ENCODE measurements at regions not wholly inside any gene's neighbourhood (a gene's known extent, or its start where the extent isn't known, plus 50 kb on each side); places are given as distances from the start of the nearest gene placed in this dataset.
"Not testable (repeated sequence)": the region's sequence is repeated elsewhere in the genome, so short reads cannot be mapped to it uniquely, and the experiment has no call there.

GRCh38 chr12:82596483-82596882 lies 90.2 kb upstream of the TMTC2 start:
- Mint-ChIP-seq H3K4me1 (ENCODE audit: low read depth) (peaks cover 6% of the 10 kb centered on the region), H3K36me3 (ENCODE audit: insufficient read depth) (no peaks in the 10 kb centered on the region), H3K27me3 (no peaks in the 10 kb centered on the region), H3K4me3 (ENCODE audit: low read depth) (no peak overlapping the region), H3K9me3 (ENCODE audit: low read depth) (peaks cover 4% of the 10 kb centered on the region), H3K27ac (no peak overlapping the region)
- TF ChIP-seq, protein P1, sequence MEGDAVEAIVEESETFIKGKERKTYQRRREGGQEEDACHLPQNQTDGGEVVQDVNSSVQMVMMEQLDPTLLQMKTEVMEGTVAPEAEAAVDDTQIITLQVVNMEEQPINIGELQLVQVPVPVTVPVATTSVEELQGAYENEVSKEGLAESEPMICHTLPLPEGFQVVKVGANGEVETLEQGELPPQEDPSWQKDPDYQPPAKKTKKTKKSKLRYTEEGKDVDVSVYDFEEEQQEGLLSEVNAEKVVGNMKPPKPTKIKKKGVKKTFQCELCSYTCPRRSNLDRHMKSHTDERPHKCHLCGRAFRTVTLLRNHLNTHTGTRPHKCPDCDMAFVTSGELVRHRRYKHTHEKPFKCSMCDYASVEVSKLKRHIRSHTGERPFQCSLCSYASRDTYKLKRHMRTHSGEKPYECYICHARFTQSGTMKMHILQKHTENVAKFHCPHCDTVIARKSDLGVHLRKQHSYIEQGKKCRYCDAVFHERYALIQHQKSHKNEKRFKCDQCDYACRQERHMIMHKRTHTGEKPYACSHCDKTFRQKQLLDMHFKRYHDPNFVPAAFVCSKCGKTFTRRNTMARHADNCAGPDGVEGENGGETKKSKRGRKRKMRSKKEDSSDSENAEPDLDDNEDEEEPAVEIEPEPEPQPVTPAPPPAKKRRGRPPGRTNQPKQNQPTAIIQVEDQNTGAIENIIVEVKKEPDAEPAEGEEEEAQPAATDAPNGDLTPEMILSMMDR (IDR thresholded peaks at IDR 0.05; ENCODE audit: unreplicated experiment): no peak
- no peak for DNase-seq (ENCODE audit: low spot score, unreplicated experiment)

- TF ChIP-seq, protein P1 (IDR thresholded peaks at IDR 0.05; ENCODE audit: unreplicated experiment): no peak
- Mint-ChIP-seq H3K27me3 (no peaks in the 10 kb centered on the region), H3K4me1 (ENCODE audit: low read depth) (peaks cover 1% of the 10 kb centered on the region), H3K27ac (no peak overlapping the region), H3K36me3 (ENCODE audit: insufficient read depth) (no peaks in the 10 kb centered on the region), H3K4me3 (ENCODE audit: low read depth) (no peak overlapping the region), H3K9me3 (ENCODE audit: low read depth) (peaks cover 3% of the 10 kb centered on the region)
- DNase-seq (ENCODE audit: low spot score, unreplicated experiment): no peak
Measured at GRCh38 chr12:82600379-82600778, 86.3 kb upstream of the TMTC2 start.

DNA sequence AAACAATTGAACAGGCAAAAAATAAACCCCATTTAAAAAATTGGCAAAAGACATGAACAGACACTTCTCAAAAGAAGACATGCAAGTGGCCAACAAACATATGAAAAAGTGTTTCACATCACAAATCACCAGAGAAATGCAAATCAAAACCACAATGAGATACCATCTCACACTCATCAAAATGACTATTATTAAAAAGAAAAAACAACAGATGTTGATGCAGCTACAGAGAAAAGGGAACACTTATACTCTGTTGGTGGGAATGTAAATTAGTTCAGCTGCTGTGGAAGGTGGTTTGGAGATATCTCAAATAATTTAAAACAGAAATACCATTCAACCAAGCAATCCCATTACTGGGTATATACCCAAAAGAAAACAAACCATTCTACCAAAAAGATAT lies 83.1 kb upstream of the TMTC2 start:
- not testable (repeated sequence) for H3K4me1 Mint-ChIP-seq (ENCODE audit: low read depth); H3K27me3 Mint-ChIP-seq; H3K9me3 Mint-ChIP-seq (ENCODE audit: low read depth); H3K4me3 Mint-ChIP-seq (ENCODE audit: low read depth); H3K36me3 Mint-ChIP-seq (ENCODE audit: insufficient read depth); H3K27ac Mint-ChIP-seq; DNase-seq (ENCODE audit: low spot score, unreplicated experiment)

DNA sequence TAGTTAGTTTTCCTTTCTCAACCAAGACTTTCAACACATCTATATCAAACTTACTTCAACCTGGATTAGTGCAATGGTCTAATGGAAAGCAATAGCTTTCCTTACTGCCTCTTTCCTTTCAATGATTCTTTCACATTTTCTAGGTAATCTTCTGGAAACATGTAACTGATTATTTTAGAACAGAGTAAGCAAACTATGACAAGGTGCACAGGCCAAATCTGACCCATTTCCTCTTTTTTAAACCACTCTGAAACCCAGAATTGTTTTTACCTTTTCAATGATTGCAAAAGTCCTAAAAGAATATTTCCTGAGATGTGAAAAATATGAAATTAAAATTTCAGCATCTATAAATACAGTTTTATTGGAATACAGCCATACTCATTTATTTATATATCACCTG lies 81.6 kb upstream of the TMTC2 start:
- Mint-ChIP-seq H3K27ac (no peak overlapping the region), H3K4me1 (ENCODE audit: low read depth) (no peaks in the 10 kb centered on the region), H3K4me3 (ENCODE audit: low read depth) (no peak overlapping the region), H3K36me3 (ENCODE audit: insufficient read depth) (no peaks in the 10 kb centered on the region), H3K9me3 (ENCODE audit: low read depth) (peaks cover 3% of the 10 kb centered on the region), H3K27me3 (no peaks in the 10 kb centered on the region)
- TF ChIP-seq, protein P1 (IDR thresholded peaks at IDR 0.05; ENCODE audit: unreplicated experiment): no peak
- no peak for DNase-seq (ENCODE audit: low spot score, unreplicated experiment)

DNA sequence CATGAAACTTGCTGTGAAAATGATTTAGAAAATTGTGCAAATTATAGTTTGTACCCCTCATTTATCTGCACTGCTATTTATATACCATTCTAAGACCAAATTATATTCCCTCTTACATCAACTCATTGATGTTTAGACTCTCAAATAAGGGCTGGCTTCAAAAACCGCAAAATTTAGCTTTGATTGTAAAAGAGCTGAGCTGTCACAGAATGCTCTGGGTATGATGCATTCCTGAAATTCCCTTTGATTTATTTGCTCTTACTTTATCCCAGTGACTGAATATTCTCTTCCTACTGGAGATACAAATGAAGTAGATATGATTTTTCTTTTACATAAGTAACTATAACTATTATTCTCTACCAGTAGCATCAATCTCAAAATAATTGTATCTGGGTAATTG lies 78.0 kb upstream of the TMTC2 start:
- TF ChIP-seq, protein P1 (IDR thresholded peaks at IDR 0.05; ENCODE audit: unreplicated experiment): no peak

DNA sequence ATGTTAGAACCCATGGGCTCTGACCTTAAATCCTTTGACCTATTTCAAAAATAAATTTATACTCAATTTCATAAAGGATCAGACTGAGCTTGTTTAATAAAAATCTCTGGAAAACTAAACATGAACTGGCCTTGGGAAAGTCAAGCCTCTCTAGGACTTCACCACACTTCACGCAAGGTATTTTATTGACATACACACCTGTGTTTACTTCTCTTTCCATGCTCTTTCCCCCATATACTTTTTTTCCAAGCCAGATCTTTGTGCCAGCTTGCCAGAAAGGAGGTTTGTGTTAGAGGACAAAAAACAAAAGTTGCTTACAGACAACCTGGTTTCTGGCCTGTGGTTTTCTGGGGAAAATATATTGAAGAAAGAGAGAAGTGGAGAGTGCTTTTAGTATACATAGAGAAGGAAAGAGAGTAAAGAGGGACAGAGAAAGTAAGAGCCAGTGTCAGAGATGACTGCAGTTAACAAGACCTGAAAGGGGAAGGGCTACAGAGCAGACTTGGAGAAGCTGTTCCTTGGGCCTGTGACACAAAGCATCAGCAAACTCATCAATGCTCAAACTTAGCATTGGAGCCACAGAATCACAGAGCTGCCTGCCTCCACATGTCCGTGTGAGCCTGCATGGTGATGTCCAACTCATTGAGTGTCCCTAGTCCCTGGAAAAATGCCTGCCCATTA lies 77.3 kb upstream of the TMTC2 start:
- Mint-ChIP-seq H3K4me1 (ENCODE audit: low read depth) (no peaks in the 10 kb centered on the region), H3K4me3 (ENCODE audit: low read depth) (no peak overlapping the region), H3K27me3 (no peaks in the 10 kb centered on the region), H3K9me3 (ENCODE audit: low read depth) (no peaks in the 10 kb centered on the region), H3K27ac (peak overlapping the region; percentile 59), H3K36me3 (ENCODE audit: insufficient read depth) (no peaks in the 10 kb centered on the region)
- TF ChIP-seq, protein P1 (IDR thresholded peaks at IDR 0.05; ENCODE audit: unreplicated experiment): no peak
- no peak for DNase-seq (ENCODE audit: low spot score, unreplicated experiment)

More for the DNA sequence above, 78.0 kb upstream of the TMTC2 start:
- Mint-ChIP-seq H3K27ac (no peak overlapping the region), H3K27me3 (no peaks in the 10 kb centered on the region), H3K9me3 (ENCODE audit: low read depth) (no peaks in the 10 kb centered on the region), H3K4me1 (ENCODE audit: low read depth) (no peaks in the 10 kb centered on the region), H3K36me3 (ENCODE audit: insufficient read depth) (no peaks in the 10 kb centered on the region), H3K4me3 (ENCODE audit: low read depth) (no peak overlapping the region)
- no peak for DNase-seq (ENCODE audit: low spot score, unreplicated experiment)
